Activated CD8-positive, alpha-beta T cell treated with anti-CD3 and anti-CD28 coated beads for 36 hours (primary cell): ENCODE measurements at regions not wholly inside any gene's neighbourhood (a gene's known extent, or its start where the extent isn't known, plus 50 kb on each side); places are given as distances from the start of the nearest gene placed in this dataset.

Experiments
- ATAC-seq: fragments of 200-7000 bp; cut with Tn5 transposase; one replicate; pipeline ENCODE4 v1.10.0; 2021; ENCODE audit warnings: mild to moderate bottlenecking, moderate library complexity
- CTCF ChIA-PET: fragments of 350-600 bp; sonication (Branson Sonifier 250); formaldehyde crosslinking; loops from one replicate; lab custom pipeline; 2021; ENCODE audit warnings: antibody characterized with exemption; lab: Charles Lee
- POLR2A ChIA-PET: fragments of 350-600 bp; sonication (Branson Sonifier 250); formaldehyde crosslinking; loops from one replicate; lab custom pipeline; 2021; ENCODE audit warnings: antibody characterized with exemption; lab: Charles Lee
- DNase-seq: peaks from one replicate; pipeline ENCODE4 v3.0.0-alpha.2; 2020
- H3K27ac Mint-ChIP-seq: one replicate; pipeline ENCODE4 v1.8.0; 2021; ENCODE audit warnings: mild to moderate bottlenecking, mixed read lengths
- H3K27me3 Mint-ChIP-seq: one replicate; pipeline ENCODE4 v1.8.0; 2021; ENCODE audit warnings: mixed read lengths
- H3K36me3 Mint-ChIP-seq: one replicate; pipeline ENCODE4 v1.8.0; 2021; ENCODE audit warnings: low read depth, mixed read lengths
- H3K4me1 Mint-ChIP-seq: one replicate; pipeline ENCODE4 v1.8.0; 2021; ENCODE audit warnings: low read depth, mixed read lengths
- H3K4me3 Mint-ChIP-seq: one replicate; pipeline ENCODE4 v1.8.0; 2021; ENCODE audit warnings: mild to moderate bottlenecking, moderate library complexity, mixed read lengths
- H3K9me3 Mint-ChIP-seq: one replicate; pipeline ENCODE4 v1.8.0; 2021; ENCODE audit warnings: mixed read lengths
- intact Hi-C: fragments of 100-400 bp; cut with micrococcal nuclease; formaldehyde crosslinking; loops from one replicate; pipeline ENCODE4 v1.10.0; 2022
- TF ChIP-seq, protein P1 (sequence below): fragments of 200-600 bp; IDR thresholded peaks from one replicate; pipeline ENCODE4 v1.8.0; 2022; ENCODE audit warnings: antibody characterized with exemption, mild to moderate bottlenecking

DNA sequence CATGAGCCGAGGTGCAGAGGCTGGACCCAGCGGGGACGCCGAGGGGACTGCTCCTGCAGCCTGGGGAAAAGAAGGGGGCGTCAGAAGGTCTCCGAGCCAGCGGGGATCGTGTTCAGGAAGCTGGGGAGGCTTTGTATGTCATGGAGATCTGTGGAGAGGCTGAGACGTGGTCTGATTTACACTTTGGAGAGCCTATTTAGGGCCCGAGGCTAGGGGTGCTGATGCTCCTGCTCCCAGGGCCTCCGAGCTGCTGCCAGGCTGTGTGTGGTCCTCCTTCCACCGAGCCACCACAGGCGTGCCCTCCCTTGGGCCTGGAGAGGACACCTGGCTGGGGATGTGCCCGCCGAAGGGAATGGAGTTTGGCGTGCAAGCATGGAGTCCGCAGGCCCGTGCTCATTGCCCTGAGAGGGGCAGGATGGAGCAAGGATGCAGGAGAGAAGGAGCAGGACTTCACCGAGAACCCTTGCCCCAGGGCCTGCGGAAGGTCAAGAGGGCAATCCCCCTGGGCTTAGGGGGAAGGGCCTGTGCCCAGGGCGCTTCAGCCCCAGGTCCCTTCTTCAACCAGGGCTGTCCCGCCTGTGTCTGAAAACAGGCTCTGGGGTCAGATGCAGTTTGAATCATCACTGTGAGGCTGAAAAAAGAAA, 252.5 kb downstream of the VAPA start:
- TF ChIP-seq, protein P1, sequence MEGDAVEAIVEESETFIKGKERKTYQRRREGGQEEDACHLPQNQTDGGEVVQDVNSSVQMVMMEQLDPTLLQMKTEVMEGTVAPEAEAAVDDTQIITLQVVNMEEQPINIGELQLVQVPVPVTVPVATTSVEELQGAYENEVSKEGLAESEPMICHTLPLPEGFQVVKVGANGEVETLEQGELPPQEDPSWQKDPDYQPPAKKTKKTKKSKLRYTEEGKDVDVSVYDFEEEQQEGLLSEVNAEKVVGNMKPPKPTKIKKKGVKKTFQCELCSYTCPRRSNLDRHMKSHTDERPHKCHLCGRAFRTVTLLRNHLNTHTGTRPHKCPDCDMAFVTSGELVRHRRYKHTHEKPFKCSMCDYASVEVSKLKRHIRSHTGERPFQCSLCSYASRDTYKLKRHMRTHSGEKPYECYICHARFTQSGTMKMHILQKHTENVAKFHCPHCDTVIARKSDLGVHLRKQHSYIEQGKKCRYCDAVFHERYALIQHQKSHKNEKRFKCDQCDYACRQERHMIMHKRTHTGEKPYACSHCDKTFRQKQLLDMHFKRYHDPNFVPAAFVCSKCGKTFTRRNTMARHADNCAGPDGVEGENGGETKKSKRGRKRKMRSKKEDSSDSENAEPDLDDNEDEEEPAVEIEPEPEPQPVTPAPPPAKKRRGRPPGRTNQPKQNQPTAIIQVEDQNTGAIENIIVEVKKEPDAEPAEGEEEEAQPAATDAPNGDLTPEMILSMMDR, result no peak
- Mint-ChIP-seq H3K36me3 (no peaks in the 10 kb centered on the region), H3K27me3 (no peaks in the 10 kb centered on the region), H3K9me3 (no peaks in the 10 kb centered on the region), H3K4me1 (no peaks in the 10 kb centered on the region), H3K4me3 (no peak overlapping the region), H3K27ac (no peak overlapping the region)
- ChIA-PET POLR2A (no interaction called here), CTCF (no interaction called here)
- no peak for DNase-seq
- no peak for ATAC-seq
- intact Hi-C loops, result no loop called here

DNA sequence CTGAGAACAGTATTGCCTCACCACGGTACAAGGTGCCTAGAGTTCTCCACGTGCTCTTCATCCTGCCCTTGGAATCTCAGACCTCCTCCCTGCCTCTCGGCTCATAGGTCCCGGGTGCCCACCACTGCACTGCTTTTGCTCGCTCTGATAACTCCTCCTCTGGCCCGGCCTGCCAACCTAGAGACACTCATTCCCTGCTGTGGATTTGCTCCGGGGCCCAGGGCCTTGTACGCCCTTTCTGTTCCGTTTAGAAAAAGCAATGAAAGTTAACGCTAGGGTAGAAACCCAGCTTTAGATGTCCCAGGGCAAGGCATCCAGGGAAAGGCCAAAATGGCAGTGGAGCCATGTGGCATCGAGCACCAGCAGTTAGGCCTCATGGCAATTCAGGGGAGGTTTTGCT, 253.9 kb downstream of the VAPA start:
- Mint-ChIP-seq H3K9me3 (no peaks in the 10 kb centered on the region), H3K27me3 (no peaks in the 10 kb centered on the region)
- POLR2A ChIA-PET, result no interaction called here

DNA sequence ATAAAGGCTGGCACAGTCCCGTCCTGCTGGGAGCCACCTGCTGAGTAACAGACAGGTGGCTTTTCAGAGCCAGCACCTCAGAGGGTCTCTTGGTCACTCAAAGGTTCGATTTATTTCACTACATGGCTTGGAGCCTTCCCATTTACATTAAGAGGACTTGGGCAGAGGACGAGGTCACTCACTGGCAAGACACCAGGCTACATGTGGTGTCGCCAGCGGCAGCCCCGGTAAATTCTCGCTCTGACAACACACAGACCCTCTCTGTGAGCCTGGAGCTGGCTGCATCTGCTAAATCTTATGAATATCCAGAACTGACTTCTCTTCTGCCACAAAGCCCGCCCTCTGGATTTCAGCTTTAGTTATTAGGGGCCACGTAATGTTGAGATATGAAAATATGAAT, 254.7 kb downstream of the VAPA start:
- Mint-ChIP-seq H3K27me3 (no peaks in the 10 kb centered on the region), H3K4me3 (no peak overlapping the region), H3K4me1 (no peaks in the 10 kb centered on the region), H3K9me3 (no peaks in the 10 kb centered on the region), H3K36me3 (no peaks in the 10 kb centered on the region), H3K27ac (no peak overlapping the region)
- DNase-seq (no peak), ATAC-seq (no peak)
- TF ChIP-seq, protein P1, result no peak
- ChIA-PET CTCF (no interaction called here), POLR2A (no interaction called here)
- intact Hi-C loops, result no loop called here

More for the DNA sequence above, 253.9 kb downstream of the VAPA start:
- no peak for ATAC-seq
- no peak for DNase-seq
- Mint-ChIP-seq H3K4me3 (no peak overlapping the region), H3K36me3 (no peaks in the 10 kb centered on the region), H3K4me1 (no peaks in the 10 kb centered on the region), H3K27ac (no peak overlapping the region)
- TF ChIP-seq, protein P1, result no peak
- CTCF ChIA-PET, result no interaction called here
- intact Hi-C loops, result no loop called here

DNA sequence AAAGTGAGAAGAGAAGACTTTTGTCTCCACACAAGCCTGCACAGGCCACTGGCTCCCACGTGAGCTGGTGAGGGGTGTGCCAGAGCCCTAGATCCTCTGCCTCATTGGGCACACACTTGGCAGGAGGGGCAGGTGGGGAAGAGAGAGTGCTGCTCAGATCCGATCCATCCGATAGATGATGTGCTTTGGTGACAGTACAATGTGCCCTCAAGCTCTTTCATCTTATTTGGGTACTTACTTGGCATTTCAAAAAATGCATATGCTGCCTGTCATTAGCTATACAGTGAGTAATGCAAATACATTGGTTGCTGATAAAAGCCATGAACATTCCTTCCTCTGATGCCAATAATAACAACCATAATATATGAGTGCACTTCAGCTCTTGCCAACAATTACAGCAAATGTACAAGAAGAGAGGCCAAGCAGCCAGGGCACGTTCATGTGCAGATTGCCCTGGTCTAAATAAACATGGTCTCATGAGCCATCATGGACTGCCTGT, 255.3 kb downstream of the VAPA start:
- TF ChIP-seq, protein P1, result no peak
- no peaks in the 10 kb centered on the region for H3K9me3 Mint-ChIP-seq
- ATAC-seq (no peak), DNase-seq (no peak)
- CTCF ChIA-PET, result no interaction called here
- intact Hi-C loops, result no loop called here
- H3K4me3 Mint-ChIP-seq, result no peak overlapping the region
- no peaks in the 10 kb centered on the region for H3K4me1 Mint-ChIP-seq
- H3K36me3 Mint-ChIP-seq, result no peaks in the 10 kb centered on the region
- H3K27ac Mint-ChIP-seq, result no peak overlapping the region
- POLR2A ChIA-PET, result interaction anchor here (0.6 kb wide), 1 partner anchor 36 kb away, joined by 3 read pairs; no protein-coding TSS in a partner anchor
- H3K27me3 Mint-ChIP-seq, result no peaks in the 10 kb centered on the region

DNA sequence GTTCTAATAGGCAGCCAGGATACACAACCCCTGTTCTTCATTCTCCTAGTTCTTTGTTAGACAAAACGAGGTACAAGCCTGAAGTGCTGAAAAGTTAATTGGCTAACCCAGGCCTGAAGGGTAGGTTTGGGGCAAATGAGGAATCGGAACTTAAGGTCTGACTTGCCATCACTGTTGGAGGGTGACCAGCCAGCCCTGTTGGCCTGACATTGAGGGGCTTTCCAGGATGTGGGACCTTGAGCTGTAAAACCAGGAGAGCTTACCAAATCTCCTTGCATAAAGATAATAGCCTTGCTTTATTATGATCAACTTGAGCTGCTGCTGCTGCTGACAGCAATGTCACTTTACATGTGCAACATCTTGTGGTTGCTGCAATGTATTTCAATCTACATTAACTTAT, 256.0 kb downstream of the VAPA start:
- no peaks in the 10 kb centered on the region for H3K4me1 Mint-ChIP-seq
- intact Hi-C loops, result no loop called here
- DNase-seq (no peak), ATAC-seq (no peak)
- no peaks in the 10 kb centered on the region for H3K9me3 Mint-ChIP-seq
- no peaks in the 10 kb centered on the region for H3K27me3 Mint-ChIP-seq
- TF ChIP-seq, protein P1, result no peak
- H3K36me3 Mint-ChIP-seq, result no peaks in the 10 kb centered on the region
- CTCF ChIA-PET, result no interaction called here
- H3K4me3 Mint-ChIP-seq, result no peak overlapping the region
- POLR2A ChIA-PET, result interaction anchor here (0.6 kb wide), 1 partner anchor 37 kb away, joined by 3 read pairs; no protein-coding TSS in a partner anchor
- H3K27ac Mint-ChIP-seq, result no peak overlapping the region
